GM19238 (cell line): ENCODE measurements at regions not wholly inside any gene's neighbourhood (a gene's known extent, or its start where the extent isn't known, plus 50 kb on each side); places are given as distances from the start of the nearest gene placed in this dataset.
"Not testable (repeated sequence)": the region's sequence is repeated elsewhere in the genome, so short reads cannot be mapped to it uniquely, and the experiment has no call there.

Experiments
- DNase-seq: peaks from one replicate; pipeline ENCODE4 v3.0.0; 2011; ENCODE audit warnings: low spot score; ENCODE audit not compliant: insufficient read length

DNA sequence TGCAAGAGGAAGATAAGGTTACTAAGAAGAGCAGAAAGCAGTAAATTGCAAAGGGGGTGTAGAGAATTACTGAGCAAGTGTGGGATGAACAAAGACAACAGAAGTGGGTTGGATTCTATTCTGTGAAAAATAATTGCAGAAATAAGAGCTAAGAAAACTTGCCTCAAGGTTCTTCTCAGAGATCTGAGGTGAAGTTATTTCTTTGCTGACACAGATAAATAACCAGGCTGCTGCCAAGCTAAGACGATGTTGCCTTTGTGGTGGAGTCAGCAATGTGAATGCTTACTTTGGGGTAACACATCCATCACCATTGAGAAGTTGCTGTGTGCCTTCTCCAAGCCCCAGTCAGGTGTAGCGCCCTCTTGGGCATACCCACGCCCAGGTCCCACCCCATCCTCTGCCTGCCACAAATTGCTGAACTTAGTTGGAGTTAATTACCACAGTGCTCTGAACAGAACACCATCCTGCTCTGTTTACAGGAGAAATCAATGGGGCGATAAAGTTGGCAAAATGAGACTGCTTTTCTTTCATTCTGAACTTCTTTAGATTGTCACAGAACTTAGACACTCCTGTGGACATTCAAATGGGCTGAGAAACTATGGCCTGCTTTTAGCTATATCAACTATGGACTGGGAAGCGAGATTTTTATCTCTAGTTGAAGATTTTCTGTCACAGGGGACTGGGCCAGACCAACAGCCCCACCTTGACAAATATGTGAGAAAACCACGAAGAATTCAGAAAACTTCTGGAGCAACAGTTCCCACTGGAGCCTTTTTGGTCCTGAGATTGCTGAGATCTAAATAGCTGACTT lies 283.6 kb downstream of the TMX3 start:
- no peak for DNase-seq

GRCh38 chr18:68429841-68430240 lies 285.1 kb downstream of the TMX3 start:
- no peak for DNase-seq

- no peak for DNase-seq
These were observed 285.8 kb downstream of the TMX3 start for GRCh38 chr18:68429111-68429510.

- DNase-seq, result no peak
These were observed 286.2 kb downstream of the TMX3 start for GRCh38 chr18:68428661-68429060.

DNA sequence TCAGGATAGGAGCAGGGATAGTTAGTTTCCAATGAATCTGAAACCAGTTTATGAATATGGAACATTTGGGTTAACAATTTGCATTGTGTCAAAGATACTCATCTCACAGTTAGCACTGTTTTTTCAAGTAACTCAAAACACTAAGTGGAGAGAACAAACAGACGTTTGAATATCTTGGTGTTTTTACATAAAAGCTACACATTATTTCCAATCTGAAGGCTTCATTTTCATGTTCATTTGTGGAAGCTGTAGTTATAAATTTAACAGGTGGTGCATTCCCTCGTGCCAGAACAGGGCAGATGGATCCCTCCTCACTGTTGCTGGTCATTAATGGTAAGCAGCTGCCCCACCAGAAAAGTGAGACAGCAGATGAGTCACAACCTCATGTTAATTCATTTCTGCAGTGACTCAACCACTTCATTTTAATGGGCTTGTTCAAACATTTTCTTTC lies 286.9 kb downstream of the TMX3 start:
- DNase-seq, result no peak

DNA sequence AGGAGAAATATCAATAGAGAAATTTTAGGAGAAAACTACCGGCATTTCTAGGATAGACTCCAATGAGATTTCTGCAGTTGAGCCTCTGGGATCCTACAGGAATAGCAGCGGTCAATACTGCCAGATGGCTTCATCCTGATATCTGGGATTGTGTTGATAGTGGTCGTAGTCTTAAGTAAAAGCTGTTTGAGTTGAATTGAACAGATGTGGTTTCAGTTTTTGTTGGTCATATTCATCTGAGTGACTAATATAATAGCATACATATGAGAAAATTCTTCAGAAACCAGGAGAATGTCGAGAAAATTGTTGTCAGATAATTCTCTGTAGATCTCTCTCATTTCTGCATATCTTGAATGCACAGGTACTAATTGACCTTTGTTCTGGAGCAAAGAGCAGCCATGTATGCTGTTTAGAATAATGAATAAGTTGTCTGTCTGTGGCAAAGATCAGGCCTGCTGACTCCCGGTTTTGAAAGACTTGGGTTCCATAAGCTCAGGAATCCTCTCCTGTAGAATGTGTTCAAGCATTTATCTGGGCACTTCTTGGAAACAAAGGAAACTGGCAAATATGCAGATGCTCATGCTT lies 288.1 kb downstream of the TMX3 start:
- no peak for DNase-seq

DNA sequence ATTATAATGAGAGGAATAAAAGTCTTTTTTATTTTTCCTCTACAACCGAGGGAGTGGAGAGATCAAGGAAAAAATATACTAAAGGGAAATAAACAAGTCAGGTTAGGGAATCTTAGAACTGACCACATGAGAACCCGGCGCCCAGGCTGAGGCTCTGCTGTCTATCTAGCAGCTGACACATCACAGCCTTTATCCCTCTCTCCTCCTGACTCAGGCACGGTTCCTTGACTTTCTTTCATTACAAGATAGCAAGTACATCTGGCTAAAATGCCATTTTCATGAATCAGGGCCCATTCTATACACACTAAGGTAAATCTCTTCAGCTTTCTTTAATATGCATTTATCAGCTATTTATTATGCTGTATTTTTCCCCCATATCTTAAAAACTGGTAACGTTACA lies 296.0 kb downstream of the TMX3 start:
- DNase-seq, result no peak

DNA sequence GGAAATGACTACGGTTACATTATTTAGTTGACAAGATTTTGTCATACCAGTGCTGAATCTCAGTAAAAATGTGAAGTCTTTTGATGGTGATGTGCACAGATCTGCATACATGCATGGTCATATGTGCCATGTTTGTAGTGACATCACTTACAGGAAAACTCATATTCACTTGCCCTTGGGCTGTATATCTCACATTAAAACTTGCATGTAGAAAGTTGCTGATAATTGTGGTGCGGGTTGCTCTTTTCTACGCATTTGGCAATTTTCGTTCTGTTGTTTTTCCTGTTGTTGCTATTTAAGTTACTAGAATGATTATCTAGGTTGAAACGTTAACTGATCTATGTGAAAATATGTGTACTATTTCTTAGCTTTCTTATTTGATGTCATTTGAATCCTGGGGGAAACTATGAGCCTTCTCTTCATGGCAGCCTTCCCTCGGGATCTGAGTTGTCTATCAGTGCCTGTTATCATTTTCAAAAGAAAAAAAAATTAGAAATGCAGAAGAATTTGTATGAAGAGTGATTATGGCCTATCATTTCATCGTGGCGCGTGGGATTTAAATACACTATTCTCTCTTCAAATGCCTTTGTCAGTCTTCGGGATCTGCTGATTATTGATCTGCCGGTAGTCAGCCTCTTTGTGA lies 296.6 kb downstream of the TMX3 start:
- DNase-seq, result no peak

DNA sequence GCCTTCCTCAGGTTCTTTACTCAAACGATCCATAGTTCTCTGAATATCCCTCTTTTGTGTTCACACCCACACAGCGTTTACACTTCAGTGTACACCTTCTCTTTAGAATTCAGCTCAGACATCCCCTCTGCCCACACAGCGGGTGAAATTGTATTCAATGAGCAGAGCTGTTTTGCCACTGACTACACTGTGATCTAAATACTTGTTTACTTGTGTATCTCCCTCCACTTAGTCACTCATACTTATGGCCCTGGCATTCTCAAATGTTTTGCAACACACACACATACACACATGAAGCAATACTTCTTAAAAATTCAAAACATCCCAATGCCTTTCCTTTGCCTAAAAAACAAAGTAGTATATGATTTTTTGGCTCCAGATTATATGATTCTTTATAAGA lies 297.1 kb downstream of the TMX3 start:
- no peak for DNase-seq

DNA sequence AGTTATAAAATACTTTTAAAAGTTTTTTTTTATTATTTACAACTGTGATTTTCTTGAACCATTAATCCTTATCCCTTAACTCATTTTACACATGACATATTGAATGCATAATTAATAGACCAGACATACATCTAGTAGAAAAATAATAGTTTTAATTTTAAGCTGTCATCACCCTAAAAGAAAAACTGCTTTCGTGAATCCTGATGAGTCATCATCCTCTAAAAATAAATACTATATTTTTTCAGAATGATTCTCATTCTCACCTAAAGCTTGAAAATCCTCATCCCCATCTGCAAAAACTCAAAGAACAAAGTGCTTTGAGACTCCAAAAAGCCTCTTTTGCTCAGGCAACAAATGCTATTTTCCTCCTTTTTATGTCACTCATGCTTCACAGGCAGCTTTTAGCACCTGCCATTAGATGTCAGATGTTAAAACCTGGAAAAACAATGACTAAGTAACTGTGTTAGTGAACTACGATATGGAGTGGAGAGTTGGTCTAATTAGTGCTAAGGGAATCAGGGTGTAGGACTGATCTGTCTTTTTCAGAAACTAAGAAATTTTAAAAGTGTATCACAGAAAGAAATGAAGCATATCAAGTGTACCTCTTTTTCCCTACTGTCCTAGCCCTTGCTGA lies 297.6 kb downstream of the TMX3 start:
- no peak for DNase-seq

GRCh38 chr18:68414407-68414806 lies 300.5 kb downstream of the TMX3 start:
- no peak for DNase-seq

DNA sequence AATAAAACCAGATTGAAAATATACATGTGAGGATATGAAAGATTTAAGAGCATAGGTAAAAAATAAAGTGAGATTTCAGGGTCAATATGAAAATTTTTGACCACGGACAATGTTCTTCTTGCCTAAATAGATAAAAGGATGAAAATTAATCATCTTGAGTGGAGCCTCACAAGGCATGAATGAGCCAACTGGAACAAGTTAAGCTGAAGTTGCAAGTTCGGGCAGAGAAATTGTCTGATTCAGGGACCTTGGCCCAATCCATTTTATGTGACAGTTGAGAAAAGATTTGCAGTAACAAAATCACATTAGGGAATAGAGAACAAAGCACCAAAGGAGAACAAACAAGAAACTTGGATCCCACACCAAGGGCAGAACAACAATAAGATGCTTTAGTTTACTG lies 305.3 kb downstream of the TMX3 start:
- no peak for DNase-seq

DNA sequence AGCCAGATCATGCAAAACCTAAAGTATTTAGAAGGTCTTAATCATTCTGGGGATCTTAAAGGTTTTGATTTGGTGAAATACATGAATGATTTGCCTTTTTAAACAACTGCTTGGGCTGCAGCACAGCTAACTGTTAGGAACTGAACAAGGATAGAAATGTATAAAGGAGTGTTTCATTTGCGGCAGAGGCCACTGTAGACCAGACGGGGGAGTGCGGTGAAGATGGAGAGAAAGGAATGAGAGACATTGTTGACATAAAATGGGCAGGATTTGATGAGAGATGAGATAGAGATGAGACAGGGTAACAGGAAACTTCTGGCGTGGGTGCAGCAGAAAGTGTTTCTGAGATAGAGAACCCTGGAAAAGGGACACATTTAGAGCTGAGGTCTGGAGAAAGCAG lies 308.1 kb downstream of the TMX3 start:
- no peak for DNase-seq

DNA sequence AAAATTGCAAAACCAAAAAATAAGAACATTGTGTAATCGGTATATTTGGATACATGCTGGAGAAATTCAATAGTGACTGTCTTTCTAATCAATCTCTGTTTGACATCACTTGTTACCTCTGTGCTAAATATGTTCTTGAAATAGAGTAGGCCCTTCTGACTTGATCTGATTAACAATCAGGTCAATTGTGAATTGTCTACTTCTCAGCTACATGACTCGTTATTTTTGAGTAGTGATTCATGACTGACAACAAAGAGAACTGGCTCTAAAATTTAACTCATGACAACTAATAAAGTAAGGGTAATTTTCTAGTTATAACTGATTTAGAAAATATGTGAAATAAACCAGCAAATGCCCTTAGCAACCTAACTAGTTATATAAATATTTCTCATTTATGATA lies 312.1 kb downstream of the TMX3 start:
- no peak for DNase-seq

- DNase-seq, result no peak
These were observed 314.0 kb downstream of the TMX3 start for GRCh38 chr18:68400889-68401288.

DNA sequence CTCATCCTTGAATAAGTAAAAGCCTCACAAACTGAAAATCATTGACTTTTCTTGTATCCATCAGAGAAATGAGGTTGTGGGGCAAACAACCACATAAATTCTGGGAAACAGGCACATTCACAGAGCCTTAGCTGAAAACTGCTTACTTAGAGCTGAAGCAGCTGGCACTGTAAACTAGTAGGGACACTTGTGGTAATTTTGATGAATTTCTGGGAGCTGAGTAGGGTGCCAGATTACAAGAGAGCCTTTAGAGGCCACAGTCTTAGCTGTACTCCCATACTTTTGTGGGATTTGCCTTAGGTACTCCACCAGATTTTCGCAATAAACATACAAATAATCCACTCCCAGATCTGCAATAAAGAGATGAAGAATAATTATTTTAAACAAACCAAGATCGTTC lies 315.2 kb downstream of the TMX3 start:
- no peak for DNase-seq

DNA sequence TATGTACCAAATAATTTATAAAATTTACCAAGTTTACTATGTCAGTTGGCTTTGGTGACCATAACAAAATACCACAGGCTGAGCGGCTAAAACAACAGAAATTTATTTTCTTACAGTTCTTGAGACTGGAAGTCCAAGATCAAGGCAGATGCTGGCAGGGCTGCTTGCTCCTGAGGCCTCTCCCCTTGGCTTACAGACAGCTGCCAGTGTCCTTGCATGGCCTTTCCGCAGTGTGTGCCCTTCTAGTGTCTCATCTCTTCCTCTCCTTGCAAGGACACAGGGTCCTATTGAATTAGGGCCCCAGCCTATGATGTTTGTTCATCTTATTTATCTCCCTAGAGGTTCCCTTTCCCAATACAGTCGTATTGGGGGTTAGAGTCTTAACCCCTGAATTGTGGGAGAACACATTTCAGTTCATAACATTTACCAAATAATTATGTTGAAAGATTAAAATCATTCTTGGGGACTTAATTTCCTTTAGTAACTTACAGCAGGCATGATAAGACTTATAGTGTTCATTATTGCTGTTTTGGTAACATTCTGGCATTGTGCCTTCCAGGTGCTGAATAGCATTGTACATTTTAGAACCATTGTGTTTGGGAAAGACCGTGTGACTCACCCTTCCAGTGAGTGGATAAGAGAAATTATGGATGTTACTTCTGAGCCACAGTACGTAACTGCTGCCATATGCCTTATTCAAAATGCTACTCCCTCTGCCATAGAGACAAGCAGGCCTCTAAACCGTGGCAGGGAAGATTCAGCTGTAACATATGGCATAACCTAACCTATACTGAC lies 317.5 kb downstream of the TMX3 start:
- no peak for DNase-seq

DNA sequence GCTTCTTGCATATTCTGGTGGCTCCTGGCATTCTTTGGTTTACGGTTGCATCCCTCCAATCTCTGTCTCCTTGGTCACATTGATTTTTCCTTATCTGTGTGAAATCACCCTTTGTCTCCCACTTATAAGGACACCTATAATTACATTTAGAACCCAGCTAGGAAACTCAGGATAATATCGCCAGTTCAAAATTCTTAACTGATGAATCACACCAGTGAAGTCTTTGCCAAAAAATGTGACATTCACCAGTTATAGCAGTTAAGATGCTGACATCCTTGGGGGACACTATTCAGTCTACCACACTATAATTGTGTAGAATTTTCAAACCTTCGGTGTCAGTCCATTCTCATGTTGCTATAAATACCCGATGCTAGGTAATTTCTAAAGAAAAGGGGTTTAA lies 320.2 kb downstream of the TMX3 start:
- DNase-seq, result no peak

DNA sequence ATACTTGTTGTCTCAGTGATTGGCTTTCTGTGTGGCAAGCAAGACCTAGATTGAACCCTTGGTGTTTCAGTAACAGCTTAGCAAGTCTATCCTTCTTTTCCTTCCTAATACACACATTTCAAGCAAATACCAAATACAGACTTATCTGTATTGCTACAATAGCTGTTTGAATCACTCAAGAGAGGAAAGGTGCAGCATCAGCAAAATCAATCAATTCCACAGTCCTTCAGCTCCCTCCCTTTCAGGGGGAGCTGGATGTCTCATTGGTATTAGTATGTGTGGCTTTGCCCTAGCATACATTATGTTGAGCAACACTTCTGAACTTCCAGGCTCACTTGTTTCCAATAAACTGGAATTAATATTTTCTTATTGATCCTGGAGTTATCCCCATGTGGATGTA lies 323.1 kb downstream of the TMX3 start:
- no peak for DNase-seq

DNA sequence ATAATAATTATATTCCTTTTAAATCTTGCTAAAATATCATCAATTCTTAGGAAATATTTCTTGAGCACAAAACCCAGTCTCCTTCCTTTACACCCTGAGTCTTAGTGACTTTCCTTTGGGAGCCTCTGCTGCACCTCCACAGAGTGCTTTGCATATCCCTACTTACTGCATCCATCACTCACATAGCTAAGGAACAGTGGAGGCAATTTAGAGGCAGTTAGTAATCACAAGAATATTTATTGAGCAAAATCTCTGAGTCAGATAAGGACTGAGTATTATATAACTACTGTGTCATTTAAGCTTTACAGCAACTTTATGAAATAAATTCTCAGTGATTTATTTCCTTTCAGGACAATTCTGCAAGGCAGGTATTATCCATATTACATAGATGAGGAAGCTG lies 327.7 kb downstream of the TMX3 start:
- DNase-seq, result no peak

- not testable (repeated sequence) for DNase-seq
These were observed 330.9 kb downstream of the TMX3 start for GRCh38 chr18:68383979-68384378.
